Thyroid gland (tissue), 4 donors: ENCODE measurements at regions not wholly inside any gene's neighbourhood (a gene's known extent, or its start where the extent isn't known, plus 50 kb on each side); places are given as distances from the start of the nearest gene placed in this dataset.

Experiments used
- CTCF ChIP-seq, 6 experiments: fragments of 200-600 bp in 3 of 6; fragments of 450-650 bp in 3 of 6; sonication (generic) in 3 of 6; IDR thresholded peaks; one replicate each; pipeline ENCODE4 v1.5.1; 2016 to 2019; ENCODE audit warnings: antibody characterized with exemption in 6 of 6, mild to moderate bottlenecking in 2 of 6, inconsistent platforms in 1 of 6, moderate library complexity in 1 of 6
- POLR2A ChIP-seq, 2 donors: fragments of 450-650 bp; IDR thresholded peaks; one replicate each; pipeline ENCODE4 v1.6.1; 2017; ENCODE audit warnings: antibody characterized with exemption in 2 of 2, mild to moderate bottlenecking in 2 of 2, moderate library complexity in 1 of 2

- no peak for TF ChIP-seq CTCF (IDR thresholded peaks at IDR 0.05)
- no peak for TF ChIP-seq POLR2A (IDR thresholded peaks at IDR 0.05)
These were observed 99.0 kb upstream of the LGSN start for GRCh38 chr6:63418741-63419140.
